HUDEP-2 (cell line): ENCODE measurements at regions not wholly inside any gene's neighbourhood (a gene's known extent, or its start where the extent isn't known, plus 50 kb on each side); places are given as distances from the start of the nearest gene placed in this dataset.
"Not testable (repeated sequence)": the region's sequence is repeated elsewhere in the genome, so short reads cannot be mapped to it uniquely, and the experiment has no call there.

Experiments
- DNase-seq, 76 experiments: peaks; one replicate each; lab custom pipeline; 2025; ENCODE audit not compliant: unreplicated experiment in 76 of 76; lab: John Stamatoyannopoulos, UW

- DNase-seq: no peak
These were observed 174.2 kb upstream of the ATP10A start for GRCh38 chr15:26037369-26037768.

GRCh38 chr15:26033493-26033892, 170.4 kb upstream of the ATP10A start:
- DNase-seq: no peak

GRCh38 chr15:26032162-26032846, 169.2 kb upstream of the ATP10A start:
- DNase-seq: no peak

GRCh38 chr15:26029586-26029985, 166.5 kb upstream of the ATP10A start:
- not testable (repeated sequence) for DNase-seq

GRCh38 chr15:26029146-26029545, 166.0 kb upstream of the ATP10A start:
- no peak for DNase-seq

GRCh38 chr15:26028086-26028740, 165.1 kb upstream of the ATP10A start:
- DNase-seq: no peak

- DNase-seq: not testable (repeated sequence)
These were observed 163.5 kb upstream of the ATP10A start for GRCh38 chr15:26026671-26027070.

GRCh38 chr15:26024241-26024640, 161.1 kb upstream of the ATP10A start:
- no peak for DNase-seq

GRCh38 chr15:26023691-26024090, 160.6 kb upstream of the ATP10A start:
- DNase-seq: no peak

- no peak for DNase-seq
These were observed 160.1 kb upstream of the ATP10A start for GRCh38 chr15:26023231-26023630.

GRCh38 chr15:26020871-26021270, 157.7 kb upstream of the ATP10A start:
- no peak for DNase-seq

- no peak for DNase-seq
These were observed 154.5 kb upstream of the ATP10A start for GRCh38 chr15:26017665-26018064.

GRCh38 chr15:26015516-26016075, 152.5 kb upstream of the ATP10A start:
- no peak for DNase-seq

GRCh38 chr15:26013981-26014380, 150.9 kb upstream of the ATP10A start:
- DNase-seq: no peak

- no peak for DNase-seq
These were observed 148.8 kb upstream of the ATP10A start for GRCh38 chr15:26011916-26012315.

- DNase-seq: no peak
These were observed 144.0 kb upstream of the ATP10A start for GRCh38 chr15:26007151-26007550.

- DNase-seq: no peak
These were observed 138.1 kb upstream of the ATP10A start for GRCh38 chr15:26001201-26001600.

GRCh38 chr15:25993506-25993905, 130.4 kb upstream of the ATP10A start:
- no peak for DNase-seq

GRCh38 chr15:25990220-25990619, 127.1 kb upstream of the ATP10A start:
- DNase-seq: no peak

GRCh38 chr15:25989327-25989726, 126.2 kb upstream of the ATP10A start:
- peak in 21 of 76 experiments; percentile 1 to 38 (median 10) for DNase-seq

- not testable (repeated sequence) for DNase-seq
These were observed 125.6 kb upstream of the ATP10A start for GRCh38 chr15:25988716-25989115.

GRCh38 chr15:25987638-25988037, 124.5 kb upstream of the ATP10A start:
- DNase-seq: no peak
